Adipocyte (in vitro differentiated cells): ENCODE measurements at regions not wholly inside any gene's neighbourhood (a gene's known extent, or its start where the extent isn't known, plus 50 kb on each side); places are given as distances from the start of the nearest gene placed in this dataset.

Source experiments
- DNase-seq: peaks from one replicate; pipeline ENCODE4 v3.0.0-alpha.2; 2015; ENCODE audit warnings: low read depth
- H3K27me3 ChIP-seq: replicated peaks from 2 replicates; pipeline ENCODE4 v1.7.0; 2013; ENCODE audit warnings: mild to moderate bottlenecking, low read length, moderate library complexity; ENCODE audit not compliant: control insufficient read depth, insufficient read depth
- H3K36me3 ChIP-seq: 2 replicates; pipeline ENCODE4 v1.7.0; 2013; ENCODE audit warnings: low read length, mild to moderate bottlenecking, moderate library complexity; ENCODE audit not compliant: control insufficient read depth, insufficient read depth, severe bottlenecking
- H3K4me1 ChIP-seq: 2 replicates; pipeline ENCODE4 v1.7.0; 2013; ENCODE audit warnings: mild to moderate bottlenecking, low read length, moderate library complexity; ENCODE audit not compliant: control insufficient read depth, insufficient read depth
- H3K4me3 ChIP-seq: 2 replicates; pipeline ENCODE4 v1.7.0; 2013; ENCODE audit warnings: mild to moderate bottlenecking, low read length, moderate library complexity
- H3K9ac ChIP-seq: 2 replicates; pipeline ENCODE4 v1.7.0; 2013; ENCODE audit warnings: mild to moderate bottlenecking, low read length, moderate library complexity
- H3K9me3 ChIP-seq: 2 replicates; pipeline ENCODE4 v1.7.0; 2013; ENCODE audit warnings: mild to moderate bottlenecking, low read length, moderate library complexity; ENCODE audit not compliant: control insufficient read depth

- Histone ChIP-seq H3K27me3 (peaks cover 24% of the 10 kb centered on the region), H3K4me3 (peak overlapping the region; percentile 63), H3K36me3 (no peaks in the 10 kb centered on the region), H3K9me3 (no peaks in the 10 kb centered on the region), H3K9ac (no peak overlapping the region), H3K4me1 (peaks cover 21% of the 10 kb centered on the region)
- no peak for DNase-seq
Observed at GRCh38 chr18:75639472-75639831, 211.9 kb upstream of the SMIM21 start.

- Histone ChIP-seq H3K9me3 (no peaks in the 10 kb centered on the region), H3K4me3 (peak overlapping the region; percentile 63), H3K36me3 (no peaks in the 10 kb centered on the region), H3K27me3 (peaks cover 26% of the 10 kb centered on the region), H3K4me1 (peaks cover 21% of the 10 kb centered on the region), H3K9ac (peak overlapping the region; percentile 28)
- no peak for DNase-seq
Observed at GRCh38 chr18:75638776-75639471, 211.4 kb upstream of the SMIM21 start.

- Histone ChIP-seq H3K36me3 (no peaks in the 10 kb centered on the region), H3K9me3 (peaks cover 2% of the 10 kb centered on the region), H3K4me3 (peak overlapping the region; percentile 63), H3K4me1 (peaks cover 21% of the 10 kb centered on the region), H3K27me3 (peaks cover 28% of the 10 kb centered on the region), H3K9ac (no peak overlapping the region)
- DNase-seq, result peak; percentile 52
Observed at GRCh38 chr18:75638223-75638775, 210.8 kb upstream of the SMIM21 start.

GRCh38 chr18:75635096-75635495 is 207.6 kb upstream of the SMIM21 start:
- Histone ChIP-seq H3K9me3 (peaks cover 23% of the 10 kb centered on the region), H3K27me3 (peaks cover 9% of the 10 kb centered on the region), H3K4me3 (no peak overlapping the region), H3K9ac (no peak overlapping the region), H3K4me1 (peaks cover 21% of the 10 kb centered on the region), H3K36me3 (no peaks in the 10 kb centered on the region)
- DNase-seq, result no peak

GRCh38 chr18:75625966-75626365 is 198.5 kb upstream of the SMIM21 start:
- H3K4me1 ChIP-seq, result no peaks in the 10 kb centered on the region
- no peaks in the 10 kb centered on the region for H3K27me3 ChIP-seq
- no peaks in the 10 kb centered on the region for H3K36me3 ChIP-seq
- H3K9me3 ChIP-seq, result peaks cover under 1% of the 10 kb centered on the region
- no peak overlapping the region for H3K9ac ChIP-seq
- DNase-seq, result no peak
- H3K4me3 ChIP-seq, result no peak overlapping the region

GRCh38 chr18:75624869-75625268 is 197.4 kb upstream of the SMIM21 start:
- H3K27me3 ChIP-seq, result no peaks in the 10 kb centered on the region
- no peaks in the 10 kb centered on the region for H3K36me3 ChIP-seq
- H3K9ac ChIP-seq, result no peak overlapping the region

GRCh38 chr18:75621818-75622217 is 194.3 kb upstream of the SMIM21 start:
- H3K36me3 ChIP-seq, result no peaks in the 10 kb centered on the region
- no peak overlapping the region for H3K9ac ChIP-seq
- H3K27me3 ChIP-seq, result no peaks in the 10 kb centered on the region
- no peak overlapping the region for H3K4me3 ChIP-seq
- H3K9me3 ChIP-seq, result no peaks in the 10 kb centered on the region
- no peak for DNase-seq
- H3K4me1 ChIP-seq, result no peaks in the 10 kb centered on the region

More at GRCh38 chr18:75624869-75625268, 197.4 kb upstream of the SMIM21 start:
- H3K4me3 ChIP-seq, result no peak overlapping the region
- no peaks in the 10 kb centered on the region for H3K4me1 ChIP-seq
- no peaks in the 10 kb centered on the region for H3K9me3 ChIP-seq
- DNase-seq, result no peak

- Histone ChIP-seq H3K9ac (no peak overlapping the region), H3K4me3 (no peak overlapping the region), H3K9me3 (no peaks in the 10 kb centered on the region), H3K4me1 (no peaks in the 10 kb centered on the region), H3K27me3 (no peaks in the 10 kb centered on the region), H3K36me3 (no peaks in the 10 kb centered on the region)
- DNase-seq, result no peak
Observed at GRCh38 chr18:75618146-75618545, 190.6 kb upstream of the SMIM21 start.

GRCh38 chr18:75612456-75612855 is 185.0 kb upstream of the SMIM21 start:
- H3K9ac ChIP-seq, result no peak overlapping the region
- H3K9me3 ChIP-seq, result no peaks in the 10 kb centered on the region
- H3K36me3 ChIP-seq, result no peaks in the 10 kb centered on the region
- DNase-seq, result no peak
- no peaks in the 10 kb centered on the region for H3K27me3 ChIP-seq
- no peak overlapping the region for H3K4me3 ChIP-seq
- H3K4me1 ChIP-seq, result no peaks in the 10 kb centered on the region

GRCh38 chr18:75607701-75608100 is 180.2 kb upstream of the SMIM21 start:
- DNase-seq, result peak; percentile 7
- Histone ChIP-seq H3K36me3 (no peaks in the 10 kb centered on the region), H3K4me3 (no peak overlapping the region), H3K4me1 (no peaks in the 10 kb centered on the region), H3K27me3 (peaks cover 7% of the 10 kb centered on the region), H3K9ac (no peak overlapping the region), H3K9me3 (no peaks in the 10 kb centered on the region)

- Histone ChIP-seq H3K27me3 (no peaks in the 10 kb centered on the region), H3K4me3 (no peak overlapping the region), H3K36me3 (no peaks in the 10 kb centered on the region), H3K4me1 (no peaks in the 10 kb centered on the region), H3K9ac (no peak overlapping the region), H3K9me3 (peaks cover 34% of the 10 kb centered on the region)
- DNase-seq, result no peak
Observed at GRCh38 chr18:75592527-75592926, 165.0 kb upstream of the SMIM21 start.

- DNase-seq, result no peak
- Histone ChIP-seq H3K4me1 (no peaks in the 10 kb centered on the region), H3K9ac (no peak overlapping the region)
Observed at GRCh38 chr18:75588412-75588811, 160.9 kb upstream of the SMIM21 start.

More at GRCh38 chr18:75588412-75588811, 160.9 kb upstream of the SMIM21 start:
- Histone ChIP-seq H3K4me3 (no peak overlapping the region), H3K36me3 (no peaks in the 10 kb centered on the region), H3K9me3 (peaks cover 25% of the 10 kb centered on the region), H3K27me3 (no peaks in the 10 kb centered on the region)
